Heart right ventricle (tissue), 16 donors: ENCODE measurements at regions not wholly inside any gene's neighbourhood (a gene's known extent, or its start where the extent isn't known, plus 50 kb on each side); places are given as distances from the start of the nearest gene placed in this dataset.

Experiments used
- ATAC-seq, 8 donors: fragments of 200-7000 bp; cut with Tn5 transposase; one replicate each; pipeline ENCODE4 v1.9.1; 2020; ENCODE audit warnings: mild to moderate bottlenecking in 8 of 8, moderate library complexity in 8 of 8, moderate number of reproducible peaks in 1 of 8
- DNase-seq, 2 donors: peaks; one replicate each; pipeline ENCODE4 v3.0.0-alpha.2; 2020
- H3K27ac ChIP-seq, 10 donors: fragments of 200-600 bp; sonication (generic) in 2 of 10; one replicate each; pipeline versions ENCODE4 v1.5.0 to v1.8.0; 2020 to 2022; ENCODE audit warnings: mild to moderate bottlenecking in 3 of 10
- H3K27me3 ChIP-seq, 7 donors: fragments of 200-600 bp; one replicate each; pipeline ENCODE4 v1.8.0; 2021 to 2022; ENCODE audit warnings: mild to moderate bottlenecking in 2 of 7
- H3K36me3 ChIP-seq, 9 donors: fragments of 200-600 bp; sonication (generic) in 1 of 9; one replicate each; pipeline versions ENCODE4 v1.5.0 to v1.8.0; 2020 to 2022; ENCODE audit warnings: mild to moderate bottlenecking in 2 of 9
- H3K4me1 ChIP-seq, 9 donors: fragments of 200-600 bp; sonication (generic) in 1 of 9; one replicate each; pipeline versions ENCODE4 v1.5.0 to v1.8.0; 2020 to 2022; ENCODE audit warnings: mild to moderate bottlenecking in 4 of 9
- H3K4me3 ChIP-seq, 10 donors: fragments of 200-600 bp; sonication (generic) in 2 of 10; one replicate each; pipeline versions ENCODE4 v1.5.0 to v1.8.0; 2020 to 2022; ENCODE audit warnings: mild to moderate bottlenecking in 7 of 10, moderate library complexity in 2 of 10
- H3K9me3 ChIP-seq, 11 donors: fragments of 200-600 bp in 10 of 11; sonication (generic) in 2 of 11; one replicate each; pipeline versions ENCODE4 v1.5.0 to v1.8.0; 2013 to 2022; ENCODE audit warnings: mild to moderate bottlenecking in 2 of 11, control low read depth in 1 of 11, moderate library complexity in 1 of 11
- WGBS, 2 donors: extraction: QIAGEN DNeasy Blood & Tissue Kit; methylation state at CpG; one replicate each; pipeline ENCODE4 v1.1.7; 2013; ENCODE audit warnings: inconsistent platforms in 1 of 2; 5-methylcytosine and 5-hydroxymethylcytosine counted together
- intact Hi-C, 10 donors: fragments of 100-400 bp; cut with DNase I; formaldehyde crosslinking; loops; one replicate each; pipeline versions ENCODE4 v1.11.1 to v1.14.2; 2022
- TF ChIP-seq, protein P1 (sequence below), 9 donors: fragments of 200-600 bp; sonication (generic) in 2 of 9; IDR thresholded peaks; one replicate each; pipeline versions ENCODE4 v1.5.0 to v1.8.0; 2021 to 2022; ENCODE audit warnings: antibody characterized with exemption in 9 of 9, mild to moderate bottlenecking in 5 of 9, moderate library complexity in 1 of 9
- donor health status: Arrhythmogenic right ventricular cardiomyopathy.
- donor health status: ischemic (EF 13 %, LVEDD 7.1; RV severe dilation, severe dysfunction).
- donor health status: healthy with polysubstance abuse.
- donor health status: DM: no; HTN: yes; CAD: no.
- donor health status: DM: no; HTN: no; CAD: no.
- donor health status: ischemic (EF 25% LVEDD 6.9; RV normal size, moderate dysfunction).
- donor health status: ischemic (EF 25% LVEDD 5.7; RV mildly dilated, moderate dysfunction).
- donor health status: healthy.
- donor health status: DM: yes; HTN: yes; CAD: no.
- donor health status: Ischemic cardiomyopathy.
- donor health status: ischemic (EF 35%, LVEDD 5.7; RV mildly dilated, moderate dysfunction).
- donor health status: nonischemic (EF 11% LVEDD 7.7; RV severe dilation, severe dysfunction).
- donor health status: DM: yes; HTN: yes; CAD: no.
- donor health status: PGD.
- donor health status: ischemic (EF 29% LVEDD 5.4; RV normal size, mild dysfunction).
- donor health status: nonischemic (EF 23%, LVEDD 6.1; RV moderate dilation, normal function).

DNA sequence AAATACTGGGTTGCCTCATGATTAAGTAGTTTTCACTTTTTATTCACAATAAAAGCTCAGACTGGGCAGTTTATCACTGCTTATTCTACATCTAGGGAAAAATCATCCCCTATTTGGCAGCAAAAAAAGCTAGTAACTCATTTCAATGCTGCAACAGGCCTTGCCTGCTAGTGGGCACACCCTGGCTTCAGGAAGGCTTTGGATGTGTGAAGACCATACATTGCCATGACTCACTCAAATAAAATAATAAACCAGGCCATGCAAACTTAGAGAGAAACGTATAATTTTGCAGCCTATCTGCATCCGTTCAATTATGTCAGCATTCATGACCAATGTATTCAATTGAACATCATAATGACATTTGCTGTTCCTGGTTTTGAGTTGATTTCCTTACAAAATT is 402.9 kb downstream of the PIK3R1 start:
- Histone ChIP-seq H3K4me3 (no peak overlapping the region), H3K27me3 (no peaks in the 10 kb centered on the region), H3K9me3 (peaks cover 0 to 22% (median 3%) of the 10 kb centered on the region in 11 donors), H3K36me3 (no peaks in the 10 kb centered on the region), H3K4me1 (no peaks in the 10 kb centered on the region), H3K27ac (no peak overlapping the region)
- TF ChIP-seq, protein P1, sequence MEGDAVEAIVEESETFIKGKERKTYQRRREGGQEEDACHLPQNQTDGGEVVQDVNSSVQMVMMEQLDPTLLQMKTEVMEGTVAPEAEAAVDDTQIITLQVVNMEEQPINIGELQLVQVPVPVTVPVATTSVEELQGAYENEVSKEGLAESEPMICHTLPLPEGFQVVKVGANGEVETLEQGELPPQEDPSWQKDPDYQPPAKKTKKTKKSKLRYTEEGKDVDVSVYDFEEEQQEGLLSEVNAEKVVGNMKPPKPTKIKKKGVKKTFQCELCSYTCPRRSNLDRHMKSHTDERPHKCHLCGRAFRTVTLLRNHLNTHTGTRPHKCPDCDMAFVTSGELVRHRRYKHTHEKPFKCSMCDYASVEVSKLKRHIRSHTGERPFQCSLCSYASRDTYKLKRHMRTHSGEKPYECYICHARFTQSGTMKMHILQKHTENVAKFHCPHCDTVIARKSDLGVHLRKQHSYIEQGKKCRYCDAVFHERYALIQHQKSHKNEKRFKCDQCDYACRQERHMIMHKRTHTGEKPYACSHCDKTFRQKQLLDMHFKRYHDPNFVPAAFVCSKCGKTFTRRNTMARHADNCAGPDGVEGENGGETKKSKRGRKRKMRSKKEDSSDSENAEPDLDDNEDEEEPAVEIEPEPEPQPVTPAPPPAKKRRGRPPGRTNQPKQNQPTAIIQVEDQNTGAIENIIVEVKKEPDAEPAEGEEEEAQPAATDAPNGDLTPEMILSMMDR (IDR thresholded peaks at IDR 0.05) = no peak
- no peak for DNase-seq
- no peak for ATAC-seq
- intact Hi-C loops = no loop called here
- 88 to 93% methylated on average over 2 of the region's 2 CpGs for WGBS, 2 donors

DNA sequence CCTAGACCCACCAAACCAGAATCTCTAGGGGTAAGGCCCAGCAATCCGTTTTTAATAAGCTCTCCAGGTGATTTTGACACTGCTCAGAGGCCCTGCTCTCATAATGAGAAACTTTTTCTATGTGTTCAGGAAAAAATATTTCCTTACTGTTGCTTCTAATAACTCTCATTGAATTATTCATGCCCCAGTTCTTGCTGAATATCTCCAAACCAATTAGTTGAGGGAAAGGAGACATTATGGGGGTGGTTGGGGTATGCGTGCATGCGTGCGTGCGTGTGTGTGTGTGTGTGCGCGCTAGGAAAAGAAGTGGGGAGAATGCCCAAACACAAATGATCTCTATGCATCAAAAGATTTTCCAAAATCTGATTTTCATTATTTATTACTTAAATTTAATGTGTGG is 411.4 kb downstream of the PIK3R1 start:
- intact Hi-C loops = no loop called here
- Histone ChIP-seq H3K4me1 (no peaks in the 10 kb centered on the region), H3K36me3 (no peaks in the 10 kb centered on the region), H3K27ac (no peak overlapping the region), H3K9me3 (no peaks in the 10 kb centered on the region), H3K4me3 (no peak overlapping the region), H3K27me3 (no peaks in the 10 kb centered on the region)
- WGBS, 2 donors = 85 to 96% methylated on average over 7 of the region's 7 CpGs
- TF ChIP-seq, protein P1 (IDR thresholded peaks at IDR 0.05) = no peak
- no peak for DNase-seq
- no peak for ATAC-seq

DNA sequence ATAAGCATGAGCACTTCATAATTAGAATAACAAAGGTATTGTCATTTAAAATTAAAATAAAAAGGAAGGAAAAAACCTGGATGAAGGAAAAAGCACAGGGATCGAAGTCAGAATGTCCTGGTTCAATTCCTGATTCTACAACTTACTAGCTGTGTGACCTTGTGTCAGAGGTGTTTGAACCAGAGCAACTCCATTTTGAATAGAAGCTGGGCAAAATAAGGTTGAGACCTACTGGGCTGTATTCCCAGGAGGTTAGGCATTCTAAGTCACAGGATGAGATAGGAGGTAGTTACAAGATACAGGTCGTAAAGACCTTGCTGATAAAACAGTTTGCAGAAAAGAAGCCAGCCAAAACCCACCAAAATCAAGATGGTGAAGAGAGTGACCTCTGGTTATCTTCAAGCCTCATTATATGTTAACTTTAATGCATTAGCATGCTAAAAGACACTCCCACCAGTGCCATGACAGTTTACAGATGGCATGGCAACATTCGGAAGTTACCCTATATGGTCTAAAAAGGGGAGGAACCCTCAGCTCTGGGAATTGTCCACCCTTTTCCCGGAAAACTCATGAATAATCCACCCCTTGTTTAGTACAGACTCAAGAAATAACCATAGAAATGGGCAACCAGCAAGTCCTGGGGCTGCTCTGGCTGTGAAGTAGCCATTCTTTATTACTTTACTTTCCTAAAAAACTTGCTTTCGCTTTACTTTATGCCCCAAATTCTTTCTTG is 412.7 kb downstream of the PIK3R1 start:
- Histone ChIP-seq H3K4me3 (no peak overlapping the region), H3K9me3 (no peaks in the 10 kb centered on the region), H3K36me3 (no peaks in the 10 kb centered on the region), H3K27ac (no peak overlapping the region), H3K4me1 (no peaks in the 10 kb centered on the region), H3K27me3 (no peaks in the 10 kb centered on the region)
- DNase-seq (no peak), ATAC-seq (no peak)
- TF ChIP-seq, protein P1 (IDR thresholded peaks at IDR 0.05) = no peak
- WGBS, 2 donors = 76 to 80% methylated on average over 5 of the region's 5 CpGs
- intact Hi-C loops = no loop called here

DNA sequence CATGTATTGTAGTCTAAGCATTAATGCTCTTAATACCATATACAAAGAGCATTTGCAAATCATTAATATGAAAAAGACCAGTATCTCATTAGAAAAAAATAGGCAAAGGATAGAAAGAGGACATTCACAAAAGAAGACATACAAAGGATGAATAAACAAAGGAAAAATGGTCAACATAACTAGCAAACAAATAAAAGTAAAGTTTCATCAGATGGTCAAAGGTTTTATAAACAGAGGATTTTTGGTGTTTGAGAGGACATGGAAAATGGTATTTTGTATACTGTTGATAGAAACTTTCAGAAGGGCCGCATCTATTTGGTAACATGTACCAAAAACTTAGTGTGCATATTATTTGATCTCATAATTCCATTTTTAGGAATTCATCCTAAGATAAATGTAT is 414.8 kb downstream of the PIK3R1 start:
- ATAC-seq = no peak
- TF ChIP-seq, protein P1 (IDR thresholded peaks at IDR 0.05) = no peak
- Histone ChIP-seq H3K9me3 (no peaks in the 10 kb centered on the region), H3K4me1 (no peaks in the 10 kb centered on the region), H3K27ac (no peak overlapping the region), H3K36me3 (no peaks in the 10 kb centered on the region), H3K4me3 (no peak overlapping the region), H3K27me3 (no peaks in the 10 kb centered on the region)
- WGBS, 2 donors = 94 to 95% methylated on average over 1 of the region's 1 CpG
- intact Hi-C loops = loop anchor here in 1 of 10 donors (5.0 kb wide), 1 partner anchor 143 kb away; no protein-coding TSS in a partner anchor
- DNase-seq = no peak
